Stimulated activated naive CD8-positive, alpha-beta T cell treated with anti-CD3 and anti-CD28 coated beads, Interleukin-15, amount 100 ng/mL, for 72 hours (primary cell): ENCODE measurements at regions not wholly inside any gene's neighbourhood (a gene's known extent, or its start where the extent isn't known, plus 50 kb on each side); places are given as distances from the start of the nearest gene placed in this dataset.

Source experiments
- ATAC-seq: fragments of 150-1000 bp; cut with Tn5 transposase; 2 replicates; pipeline ENCODE4 v1.10.0; 2021; ENCODE audit warnings: mild to moderate bottlenecking, moderate library complexity
- DNase-seq, 2 donors: peaks; one replicate each; pipeline ENCODE4 v3.0.0; 2021 to 2022
- H3K27ac Mint-ChIP-seq, 2 donors: one replicate each; pipeline ENCODE4 v1.8.0; 2022; ENCODE audit warnings: mild to moderate bottlenecking in 2 of 2, mixed read lengths in 2 of 2, moderate library complexity in 2 of 2
- H3K27me3 Mint-ChIP-seq: one replicate; pipeline ENCODE4 v1.8.0; 2022; ENCODE audit warnings: mixed read lengths
- H3K4me1 Mint-ChIP-seq: one replicate; pipeline ENCODE4 v1.8.0; 2022; ENCODE audit warnings: mild to moderate bottlenecking, mixed read lengths
- H3K4me3 Mint-ChIP-seq, 2 donors: one replicate each; pipeline ENCODE4 v1.8.0; 2022; ENCODE audit warnings: mild to moderate bottlenecking in 2 of 2, mixed read lengths in 2 of 2, moderate library complexity in 1 of 2
- H3K9me3 Mint-ChIP-seq, 2 donors: one replicate each; pipeline ENCODE4 v1.8.0; 2022; ENCODE audit warnings: mixed read lengths in 2 of 2

DNA sequence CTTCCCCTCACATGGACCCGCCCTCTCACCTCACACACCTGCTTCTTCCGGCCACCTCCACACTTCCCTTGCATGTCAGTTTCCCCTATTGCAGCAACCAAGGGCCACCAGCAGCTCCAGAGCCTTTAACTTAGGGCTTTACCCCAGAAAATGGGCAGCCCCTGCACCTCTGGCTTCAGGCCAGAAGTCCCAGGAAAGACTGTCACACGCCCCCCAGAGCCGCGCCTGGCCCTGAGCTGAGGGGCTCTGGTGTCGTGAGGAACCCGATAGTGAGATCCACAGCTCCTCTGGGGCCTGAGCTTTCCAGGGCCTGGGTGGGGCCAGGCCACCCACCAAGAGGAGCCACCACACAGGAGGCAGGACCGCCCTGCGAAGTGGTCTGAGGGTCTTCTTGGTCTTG, 182.4 kb downstream of the DLL1 start:
- DNase-seq (peak in 1 of 2 donors; percentile 6), ATAC-seq (no peak)
- H3K27ac Mint-ChIP-seq: no peak overlapping the region
- H3K4me1 Mint-ChIP-seq: peaks cover 6% of the 10 kb centered on the region
- no peak overlapping the region for H3K4me3 Mint-ChIP-seq
- no peaks in the 10 kb centered on the region for H3K27me3 Mint-ChIP-seq
- peaks cover 0 to 5% of the 10 kb centered on the region in 2 donors for H3K9me3 Mint-ChIP-seq

DNA sequence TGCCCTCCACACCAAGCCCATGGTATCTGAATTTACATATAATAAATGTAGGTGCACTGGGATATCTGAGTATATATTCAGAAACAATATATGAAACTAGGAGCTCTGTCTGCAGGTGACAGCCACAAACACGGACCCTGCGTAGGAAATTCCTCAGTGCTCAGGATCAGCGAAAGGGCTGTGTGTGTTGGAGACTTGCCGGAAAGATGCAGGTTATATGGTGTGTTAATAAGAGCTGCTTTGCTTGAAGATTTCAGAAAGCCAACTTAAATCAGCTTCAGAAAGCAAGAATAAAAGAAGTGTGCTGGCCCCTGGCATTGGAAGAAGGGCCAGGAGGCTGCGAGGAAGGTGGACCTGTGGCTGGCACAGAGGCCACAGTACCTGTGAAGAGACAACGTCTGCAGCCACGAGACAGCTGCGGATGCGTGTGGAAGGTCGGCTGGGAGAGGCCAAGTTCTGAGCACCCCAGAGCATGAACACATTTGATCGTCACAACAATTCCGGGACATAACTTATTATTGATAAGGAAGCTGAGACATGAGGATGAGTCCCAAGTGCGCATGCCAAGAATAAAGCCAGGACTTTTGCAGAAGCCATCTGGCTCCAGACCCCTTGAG, 183.2 kb downstream of the DLL1 start:
- Mint-ChIP-seq H3K4me3 (no peak overlapping the region), H3K27me3 (no peaks in the 10 kb centered on the region), H3K27ac (peak overlapping the region in 1 of 2 donors; percentile 89), H3K4me1 (peaks cover 10% of the 10 kb centered on the region), H3K9me3 (peaks cover 0 to 5% of the 10 kb centered on the region in 2 donors)
- ATAC-seq (no peak), DNase-seq (no peak)

DNA sequence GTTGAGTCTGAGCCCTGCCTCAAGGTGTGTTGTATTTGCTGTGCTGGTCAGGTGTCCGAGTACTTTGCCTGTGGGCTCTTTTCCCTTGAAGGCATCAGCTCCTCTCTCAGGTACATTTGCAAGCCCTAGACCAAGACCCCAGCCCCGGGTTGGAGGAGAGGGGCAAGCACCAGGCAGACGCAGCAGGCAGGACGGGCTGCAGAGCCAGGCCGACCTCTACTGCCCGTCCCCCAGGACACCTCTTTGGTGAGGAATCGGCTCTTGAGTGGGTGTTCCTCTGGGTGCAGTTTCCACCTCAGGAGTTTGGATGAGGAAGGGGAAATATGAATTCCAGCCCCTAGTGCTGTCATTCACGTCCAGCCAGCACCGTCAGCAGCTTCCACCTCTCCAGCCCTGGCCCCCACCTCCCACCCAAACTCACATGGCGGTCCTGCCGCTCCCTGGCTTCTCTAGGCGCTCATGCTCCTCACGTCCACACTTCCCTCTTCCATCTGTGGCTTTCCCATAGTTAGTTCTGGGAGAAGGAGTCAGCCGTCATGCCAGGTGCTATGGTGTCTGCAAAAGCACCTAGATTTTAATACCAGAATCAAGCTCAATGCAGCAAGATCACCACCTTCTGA, 183.9 kb downstream of the DLL1 start:
- ATAC-seq: no peak
- Mint-ChIP-seq H3K27ac (peak overlapping the region in 1 of 2 donors; percentile 89), H3K9me3 (peaks cover 0 to 5% of the 10 kb centered on the region in 2 donors), H3K4me3 (no peak overlapping the region), H3K27me3 (no peaks in the 10 kb centered on the region), H3K4me1 (peaks cover 10% of the 10 kb centered on the region)
- DNase-seq: peak in 1 of 2 donors; percentile 3

GRCh38 chr6:170102582-170103481, 188.0 kb downstream of the DLL1 start:
- Mint-ChIP-seq H3K4me1 (peaks cover 6% of the 10 kb centered on the region), H3K27ac (peak overlapping the region in 1 of 2 donors; percentile 98), H3K9me3 (peaks cover 10 to 21% of the 10 kb centered on the region in 2 donors), H3K4me3 (peak overlapping the region in 1 of 2 donors; percentile 74), H3K27me3 (no peaks in the 10 kb centered on the region)
- DNase-seq: peak in 1 of 2 donors; percentile 67
- peak; percentile 92 for ATAC-seq

- Mint-ChIP-seq H3K27me3 (no peaks in the 10 kb centered on the region), H3K27ac (peak overlapping the region in 1 of 2 donors; percentile 61), H3K4me3 (no peak overlapping the region), H3K9me3 (peaks cover 10 to 21% of the 10 kb centered on the region in 2 donors), H3K4me1 (peaks cover 6% of the 10 kb centered on the region)
- DNase-seq (no peak), ATAC-seq (no peak)
Observed at GRCh38 chr6:170102038-170102437, 188.8 kb downstream of the DLL1 start.

DNA sequence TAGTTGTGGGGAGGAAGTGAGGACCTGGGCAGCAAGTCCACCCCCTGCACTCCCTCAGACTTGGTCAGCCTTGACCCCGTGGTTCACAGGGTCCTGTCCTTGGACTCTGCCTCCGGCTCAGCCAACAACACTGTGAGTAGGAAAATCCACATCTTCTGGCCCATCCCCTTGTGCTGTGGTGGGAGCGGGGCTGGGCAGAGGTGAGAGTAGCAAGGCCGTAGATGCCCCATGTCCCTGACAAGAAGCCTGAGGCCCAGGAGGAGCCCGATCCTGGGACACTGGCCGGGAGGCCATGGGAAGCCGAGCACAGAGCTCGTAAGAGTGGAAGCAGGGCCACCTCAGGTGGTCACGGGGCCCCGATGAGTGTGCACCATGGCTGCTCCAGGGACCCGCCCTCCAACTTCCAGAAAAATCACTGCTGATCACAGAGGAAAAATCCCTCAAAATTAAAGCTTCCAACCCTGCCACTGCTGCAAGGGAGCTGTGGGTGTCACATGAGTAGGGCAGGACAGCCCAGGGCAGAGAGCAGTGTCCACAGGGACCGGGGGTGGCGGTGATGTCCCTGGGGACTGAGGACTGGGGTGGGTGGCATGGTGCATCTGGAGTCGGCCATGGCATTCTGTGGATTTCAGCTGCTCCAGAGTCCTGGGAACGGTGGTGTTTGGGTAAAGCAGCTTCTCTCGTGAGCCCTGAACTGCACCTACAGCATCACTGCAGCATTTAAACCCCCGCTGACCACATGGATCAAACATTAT, 189.4 kb downstream of the DLL1 start:
- DNase-seq (peak in 1 of 2 donors; percentile 2), ATAC-seq (no peak)
- Mint-ChIP-seq H3K4me1 (peaks cover 6% of the 10 kb centered on the region), H3K4me3 (no peak overlapping the region), H3K9me3 (peaks cover 10 to 21% of the 10 kb centered on the region in 2 donors), H3K27ac (no peak overlapping the region), H3K27me3 (peaks cover 5% of the 10 kb centered on the region)

DNA sequence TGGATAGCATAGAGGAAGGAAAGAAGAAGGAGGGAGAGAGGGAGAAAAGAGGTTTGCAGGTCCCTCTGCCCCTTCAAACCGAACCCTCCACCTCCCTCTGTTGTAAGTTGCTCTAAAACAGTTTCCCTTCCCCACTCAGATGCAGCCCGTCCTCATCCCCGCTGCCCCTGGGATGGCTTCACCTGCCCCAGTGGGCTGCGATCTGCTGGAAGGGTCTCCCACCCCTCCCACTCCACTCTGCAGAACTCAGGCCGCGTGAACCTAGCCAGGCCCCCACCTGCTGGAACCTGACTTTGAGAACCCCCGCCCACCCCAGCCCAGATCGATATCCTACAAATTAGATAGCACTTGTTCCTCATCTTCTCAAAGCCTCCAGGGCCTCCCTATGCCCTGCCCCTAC, 190.8 kb downstream of the DLL1 start:
- H3K4me1 Mint-ChIP-seq: peaks cover 6% of the 10 kb centered on the region
- DNase-seq (peak in 1 of 2 donors; percentile 1), ATAC-seq (no peak)
- no peak overlapping the region for H3K4me3 Mint-ChIP-seq
- H3K27me3 Mint-ChIP-seq: peaks cover 10% of the 10 kb centered on the region
- H3K9me3 Mint-ChIP-seq: peaks cover 10 to 20% of the 10 kb centered on the region in 2 donors
- H3K27ac Mint-ChIP-seq: peak overlapping the region in 1 of 2 donors; percentile 3

GRCh38 chr6:170099387-170099786, 191.5 kb downstream of the DLL1 start:
- Mint-ChIP-seq H3K27me3 (peaks cover 10% of the 10 kb centered on the region), H3K9me3 (peaks cover 10 to 15% of the 10 kb centered on the region in 2 donors)
- ATAC-seq: no peak

DNA sequence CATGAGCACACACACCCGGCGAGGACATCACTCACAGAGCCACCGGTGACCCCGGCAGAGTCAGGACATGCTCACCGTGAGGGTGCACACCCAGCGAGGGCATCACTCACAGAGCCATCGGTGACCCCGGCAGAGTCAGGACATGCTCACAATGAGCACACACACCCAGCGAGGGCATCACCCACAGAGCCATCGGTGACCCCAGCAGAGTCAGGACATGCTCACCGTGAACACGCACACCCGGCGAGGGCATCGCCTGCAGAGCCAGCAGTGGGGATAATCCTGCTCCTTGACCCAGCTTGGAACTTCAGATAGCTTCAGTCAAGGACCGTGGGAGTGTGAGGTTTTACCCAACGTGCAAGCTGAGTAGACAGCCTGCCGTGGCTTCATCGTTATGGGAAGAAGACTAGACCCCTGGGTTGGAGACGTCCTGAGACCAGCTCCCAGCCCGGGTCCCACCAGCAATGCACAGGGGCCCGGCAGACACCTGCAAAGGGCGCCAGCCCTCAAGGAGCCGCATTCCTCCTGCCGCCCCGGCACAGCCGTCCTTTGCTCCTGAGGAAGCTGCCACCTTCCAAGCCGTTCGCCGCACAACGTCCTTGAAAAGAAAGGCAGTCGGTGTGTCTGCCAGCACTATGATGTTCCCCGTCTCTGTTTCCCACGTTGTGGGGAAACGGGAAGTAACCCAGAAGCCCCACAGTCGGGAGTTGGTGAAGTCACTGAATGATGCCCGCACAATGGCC, 192.3 kb downstream of the DLL1 start:
- peaks cover 6% of the 10 kb centered on the region for H3K4me1 Mint-ChIP-seq

More at GRCh38 chr6:170099387-170099786, 191.5 kb downstream of the DLL1 start:
- peak in 1 of 2 donors; percentile 4 for DNase-seq
- Mint-ChIP-seq H3K27ac (no peak overlapping the region), H3K4me1 (peaks cover 6% of the 10 kb centered on the region), H3K4me3 (no peak overlapping the region)

DNA sequence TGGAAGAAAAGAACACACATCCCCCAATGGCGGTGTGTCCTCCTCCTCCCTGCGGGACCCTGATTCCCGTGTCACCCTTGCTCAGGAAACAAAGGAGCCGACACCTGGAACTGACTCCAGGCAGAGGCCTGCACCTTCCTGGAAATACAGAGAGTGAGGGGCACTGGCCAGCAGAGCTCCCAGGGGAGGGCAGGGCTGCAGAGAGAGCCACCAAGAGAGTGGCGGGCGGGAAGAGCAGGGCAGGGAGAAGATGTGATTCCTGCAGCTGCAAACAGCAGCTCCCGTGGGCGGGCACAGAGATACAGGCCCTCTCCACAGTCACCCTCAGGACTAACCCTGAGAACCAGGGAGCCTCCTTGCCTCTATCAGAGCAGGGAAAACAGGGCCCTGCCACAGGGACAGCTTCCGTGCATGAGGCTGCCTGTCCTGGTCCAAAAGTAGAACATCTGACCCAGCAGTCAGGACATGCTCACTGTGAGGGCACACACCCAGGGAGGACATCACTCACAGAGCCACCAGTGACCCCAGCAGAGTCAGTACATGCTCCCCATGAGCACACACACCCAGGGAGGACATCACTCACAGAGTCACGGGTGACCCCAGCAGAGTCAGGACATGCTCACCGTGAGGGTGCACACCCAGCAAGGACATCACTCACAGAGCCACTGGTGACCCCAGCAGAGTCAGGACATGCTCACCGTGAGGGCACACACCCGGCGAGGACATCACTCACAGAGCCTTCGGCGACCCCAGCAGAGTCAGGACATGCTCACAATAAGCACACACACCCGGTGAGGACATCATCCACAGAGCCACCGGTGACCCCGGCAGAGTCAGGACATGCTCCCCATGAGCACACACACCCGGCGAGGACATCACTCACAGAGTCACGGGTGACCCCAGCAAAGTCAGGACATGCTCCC, 193.1 kb downstream of the DLL1 start:
- H3K27me3 Mint-ChIP-seq: peaks cover 10% of the 10 kb centered on the region

More for the DNA sequence above, 192.3 kb downstream of the DLL1 start:
- Mint-ChIP-seq H3K27me3 (peaks cover 10% of the 10 kb centered on the region), H3K27ac (no peak overlapping the region), H3K9me3 (peaks cover 10 to 15% of the 10 kb centered on the region in 2 donors), H3K4me3 (no peak overlapping the region)
- ATAC-seq: no peak
- peak in 1 of 2 donors; percentile 3 for DNase-seq

DNA sequence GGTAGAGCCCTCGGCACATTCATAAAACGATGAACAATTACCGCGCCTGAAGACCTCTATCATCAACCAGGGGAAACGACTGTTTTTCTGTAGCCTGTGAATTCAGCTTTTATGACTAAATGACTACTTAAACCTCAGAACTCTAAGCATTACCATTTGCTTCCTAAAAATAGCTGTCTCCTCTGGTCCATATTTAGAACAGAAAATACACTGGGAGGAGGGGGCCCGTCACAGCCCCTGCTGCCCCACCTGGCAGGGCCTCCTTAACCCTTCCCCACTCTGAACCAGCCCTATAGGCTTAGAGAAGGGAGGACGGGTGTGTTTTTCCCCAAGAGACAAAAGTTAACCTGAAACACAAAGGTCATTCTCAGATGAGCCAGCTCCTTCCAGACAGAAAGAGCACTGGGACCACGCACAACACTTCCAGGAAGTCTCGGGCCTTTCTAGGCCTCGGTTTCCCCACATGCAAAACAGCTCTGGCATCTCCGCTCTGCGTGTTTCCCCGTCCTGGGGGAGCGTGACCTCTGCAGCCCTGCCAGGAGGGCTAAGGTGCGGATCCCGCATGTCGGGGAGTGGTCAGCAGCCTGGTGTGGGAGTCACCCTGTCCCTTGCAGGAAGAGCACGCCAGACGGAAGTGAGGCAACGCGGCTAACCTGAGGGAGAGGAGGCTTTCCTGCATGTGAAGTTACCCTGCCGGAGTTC, 193.9 kb downstream of the DLL1 start:
- DNase-seq (peak in 1 of 2 donors; percentile 3), ATAC-seq (no peak)
- Mint-ChIP-seq H3K27ac (peak overlapping the region in 1 of 2 donors; percentile 46), H3K27me3 (peaks cover 10% of the 10 kb centered on the region), H3K9me3 (peaks cover 10 to 15% of the 10 kb centered on the region in 2 donors), H3K4me1 (no peaks in the 10 kb centered on the region), H3K4me3 (no peak overlapping the region)

More for the DNA sequence above, 193.1 kb downstream of the DLL1 start:
- peaks cover 10 to 15% of the 10 kb centered on the region in 2 donors for H3K9me3 Mint-ChIP-seq
- H3K27ac Mint-ChIP-seq: no peak overlapping the region
- peak in 1 of 2 donors; percentile 6 for DNase-seq
- no peak overlapping the region for H3K4me3 Mint-ChIP-seq
- no peaks in the 10 kb centered on the region for H3K4me1 Mint-ChIP-seq
- ATAC-seq: no peak

DNA sequence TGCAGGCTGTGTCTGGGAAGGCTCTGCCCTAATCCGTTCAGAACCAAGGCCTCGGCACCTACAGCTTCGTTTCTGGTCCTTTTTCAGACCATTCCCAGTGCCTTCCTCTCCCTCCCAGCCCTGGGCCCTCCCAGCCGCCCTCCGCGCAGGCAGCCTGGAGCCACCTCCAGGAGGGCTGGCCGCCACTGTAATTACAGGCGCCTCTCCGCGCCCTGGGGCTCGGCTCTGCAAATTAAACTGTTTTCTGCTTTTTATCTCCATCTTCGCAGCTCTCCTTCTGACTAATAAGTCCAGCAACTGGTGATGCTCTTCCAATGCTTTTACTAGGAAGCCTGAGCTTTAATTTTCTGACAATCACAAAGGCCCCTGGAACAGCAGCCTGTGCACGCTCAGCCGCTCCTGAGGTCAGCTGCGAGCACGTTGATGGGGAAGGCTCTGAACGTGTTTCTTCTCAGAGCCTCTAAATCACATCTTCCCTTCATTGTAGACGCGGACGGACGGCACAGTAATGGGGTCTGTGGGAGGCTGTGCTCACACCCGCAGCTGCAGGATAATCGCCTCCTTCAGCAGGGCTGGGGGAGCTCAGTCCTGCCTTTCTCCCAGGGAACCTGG, 194.6 kb downstream of the DLL1 start:
- peak in 1 of 2 donors; percentile 0 for DNase-seq
- ATAC-seq: no peak
- Mint-ChIP-seq H3K27ac (peak overlapping the region in 1 of 2 donors; percentile 46), H3K4me3 (no peak overlapping the region), H3K27me3 (peaks cover 10% of the 10 kb centered on the region), H3K9me3 (peaks cover 10 to 15% of the 10 kb centered on the region in 2 donors), H3K4me1 (no peaks in the 10 kb centered on the region)
